Progenitor cell of endocrine pancreas (in vitro differentiated cells): ENCODE measurements at regions not wholly inside any gene's neighbourhood (a gene's known extent, or its start where the extent isn't known, plus 50 kb on each side); places are given as distances from the start of the nearest gene placed in this dataset.

ENCODE experiments used
- DNase-seq: peaks from one replicate; pipeline ENCODE4 v3.0.0; 2021; ENCODE audit warnings: low spot score; ENCODE audit not compliant: unreplicated experiment
- H3K27ac Mint-ChIP-seq: 2 replicates; pipeline ENCODE4 v1.8.0; 2021; ENCODE audit warnings: mild to moderate bottlenecking, moderate library complexity, mixed read lengths
- H3K27me3 Mint-ChIP-seq: 2 replicates; pipeline ENCODE4 v1.8.0; 2021; ENCODE audit warnings: mixed read lengths
- H3K36me3 Mint-ChIP-seq: 2 replicates; pipeline ENCODE4 v1.8.0; 2022; ENCODE audit warnings: mixed read lengths; ENCODE audit not compliant: insufficient read depth
- H3K4me1 Mint-ChIP-seq: 2 replicates; pipeline ENCODE4 v1.8.0; 2021; ENCODE audit warnings: low read depth, mixed read lengths
- H3K4me3 Mint-ChIP-seq: 2 replicates; pipeline ENCODE4 v1.8.0; 2021; ENCODE audit warnings: low read depth, mild to moderate bottlenecking, moderate library complexity, mixed read lengths
- H3K9me3 Mint-ChIP-seq: 2 replicates; pipeline ENCODE4 v1.8.0; 2021; ENCODE audit warnings: low read depth, mixed read lengths
- CTCF ChIP-seq: fragments of 200-600 bp; sonication (generic); IDR thresholded peaks from one replicate; pipeline ENCODE4 v1.5.0; 2021; ENCODE audit warnings: antibody characterized with exemption, mild to moderate bottlenecking; ENCODE audit not compliant: unreplicated experiment

GRCh38 chr11:91926965-91927364 is 297.7 kb upstream of the FAT3 start:
- Mint-ChIP-seq H3K27ac (no peak overlapping the region), H3K27me3 (peaks cover 8% of the 10 kb centered on the region), H3K36me3 (no peaks in the 10 kb centered on the region), H3K4me3 (no peak overlapping the region), H3K4me1 (no peaks in the 10 kb centered on the region), H3K9me3 (no peaks in the 10 kb centered on the region)
- DNase-seq = no peak
- no peak for TF ChIP-seq CTCF

- Mint-ChIP-seq H3K27me3 (peaks cover 2% of the 10 kb centered on the region), H3K4me1 (no peaks in the 10 kb centered on the region), H3K4me3 (no peak overlapping the region), H3K36me3 (no peaks in the 10 kb centered on the region), H3K9me3 (no peaks in the 10 kb centered on the region), H3K27ac (no peak overlapping the region)
- DNase-seq = no peak
- TF ChIP-seq CTCF = no peak
These were observed 301.8 kb upstream of the FAT3 start for GRCh38 chr11:91922846-91923245.

- H3K9me3 Mint-ChIP-seq = no peaks in the 10 kb centered on the region
- no peak for TF ChIP-seq CTCF
- no peaks in the 10 kb centered on the region for H3K36me3 Mint-ChIP-seq
- H3K4me1 Mint-ChIP-seq = no peaks in the 10 kb centered on the region
- no peak overlapping the region for H3K4me3 Mint-ChIP-seq
- no peak overlapping the region for H3K27ac Mint-ChIP-seq
- peaks cover 2% of the 10 kb centered on the region for H3K27me3 Mint-ChIP-seq
- DNase-seq = no peak
These were observed 302.6 kb upstream of the FAT3 start for GRCh38 chr11:91921974-91922373.

- H3K27me3 Mint-ChIP-seq = no peaks in the 10 kb centered on the region
- H3K36me3 Mint-ChIP-seq = no peaks in the 10 kb centered on the region
- no peaks in the 10 kb centered on the region for H3K4me1 Mint-ChIP-seq
- TF ChIP-seq CTCF = no peak
- H3K9me3 Mint-ChIP-seq = peaks cover 2% of the 10 kb centered on the region
- no peak overlapping the region for H3K4me3 Mint-ChIP-seq
- no peak overlapping the region for H3K27ac Mint-ChIP-seq
- DNase-seq = no peak
These were observed 311.2 kb upstream of the FAT3 start for GRCh38 chr11:91913407-91913806.

- TF ChIP-seq CTCF = no peak
- Mint-ChIP-seq H3K36me3 (no peaks in the 10 kb centered on the region), H3K27me3 (no peaks in the 10 kb centered on the region), H3K27ac (no peak overlapping the region), H3K4me1 (no peaks in the 10 kb centered on the region), H3K9me3 (peaks cover 2% of the 10 kb centered on the region), H3K4me3 (no peak overlapping the region)
- no peak for DNase-seq
These were observed 312.3 kb upstream of the FAT3 start for GRCh38 chr11:91912322-91912721.
